Type B pancreatic cell (in vitro differentiated cells): ENCODE measurements at regions not wholly inside any gene's neighbourhood (a gene's known extent, or its start where the extent isn't known, plus 50 kb on each side); places are given as distances from the start of the nearest gene placed in this dataset.
"Not testable (repeated sequence)": the region's sequence is repeated elsewhere in the genome, so short reads cannot be mapped to it uniquely, and the experiment has no call there.

Experiments
- DNase-seq: peaks from one replicate; pipeline ENCODE4 v3.0.0; 2021; ENCODE audit warnings: mixed read lengths; ENCODE audit not compliant: unreplicated experiment; ENCODE audit errors: extremely low spot score
- H3K27ac Mint-ChIP-seq: 2 replicates; pipeline ENCODE4 v1.8.0; 2021; ENCODE audit warnings: mild to moderate bottlenecking, mixed read lengths
- H3K27me3 Mint-ChIP-seq: 2 replicates; pipeline ENCODE4 v1.8.0; 2021; ENCODE audit warnings: mixed read lengths
- H3K36me3 Mint-ChIP-seq: 2 replicates; pipeline ENCODE4 v1.8.0; 2021; ENCODE audit warnings: mixed read lengths
- H3K4me1 Mint-ChIP-seq: one replicate; pipeline ENCODE4 v1.8.0; 2021; ENCODE audit warnings: mixed read lengths; ENCODE audit not compliant: unreplicated experiment
- H3K4me3 Mint-ChIP-seq: 2 replicates; pipeline ENCODE4 v1.8.0; 2021; ENCODE audit warnings: mild to moderate bottlenecking, mixed read lengths
- H3K9me3 Mint-ChIP-seq: 2 replicates; pipeline ENCODE4 v1.8.0; 2021; ENCODE audit warnings: mixed read lengths
- CTCF ChIP-seq: fragments of 200-600 bp; sonication (generic); conservative IDR thresholded peaks from 2 replicates; pipeline ENCODE4 v1.5.0; 2021; ENCODE audit warnings: antibody characterized with exemption, mild to moderate bottlenecking

- Mint-ChIP-seq H3K27ac (no peak overlapping the region), H3K4me1 (peaks cover 19% of the 10 kb centered on the region), H3K36me3 (no peaks in the 10 kb centered on the region), H3K4me3 (no peak overlapping the region), H3K9me3 (peaks cover 5% of the 10 kb centered on the region), H3K27me3 (peaks cover 32% of the 10 kb centered on the region)
- no peak for TF ChIP-seq CTCF
- DNase-seq, result peak; percentile 49
Observed at GRCh38 chr22:44571566-44572413, 73.8 kb upstream of the RTL6 start.

- no peak for TF ChIP-seq CTCF
- H3K9me3 Mint-ChIP-seq, result peaks cover 8% of the 10 kb centered on the region
- H3K4me3 Mint-ChIP-seq, result no peak overlapping the region
- peaks cover 19% of the 10 kb centered on the region for H3K4me1 Mint-ChIP-seq
- H3K27me3 Mint-ChIP-seq, result peaks cover 26% of the 10 kb centered on the region
- no peaks in the 10 kb centered on the region for H3K36me3 Mint-ChIP-seq
- DNase-seq, result peak; percentile 62
- H3K27ac Mint-ChIP-seq, result no peak overlapping the region
Observed at GRCh38 chr22:44570476-44571445, 72.7 kb upstream of the RTL6 start.

- H3K36me3 Mint-ChIP-seq, result no peaks in the 10 kb centered on the region
- peaks cover 16% of the 10 kb centered on the region for H3K27me3 Mint-ChIP-seq
- DNase-seq, result peak; percentile 34
- H3K27ac Mint-ChIP-seq, result no peak overlapping the region
- H3K4me3 Mint-ChIP-seq, result no peak overlapping the region
- peaks cover 10% of the 10 kb centered on the region for H3K9me3 Mint-ChIP-seq
- TF ChIP-seq CTCF, result no peak
- peaks cover 10% of the 10 kb centered on the region for H3K4me1 Mint-ChIP-seq
Observed at GRCh38 chr22:44569561-44569991, 71.5 kb upstream of the RTL6 start.

GRCh38 chr22:44567846-44568493 lies 69.9 kb upstream of the RTL6 start:
- Mint-ChIP-seq H3K36me3 (no peaks in the 10 kb centered on the region), H3K27ac (no peak overlapping the region), H3K4me3 (no peak overlapping the region), H3K9me3 (peaks cover 10% of the 10 kb centered on the region), H3K27me3 (peaks cover 8% of the 10 kb centered on the region), H3K4me1 (peaks cover 7% of the 10 kb centered on the region)
- peak; percentile 65 for TF ChIP-seq CTCF
- peak; percentile 36 for DNase-seq

- H3K27ac Mint-ChIP-seq, H3K4me1 Mint-ChIP-seq, H3K36me3 Mint-ChIP-seq, H3K9me3 Mint-ChIP-seq, H3K27me3 Mint-ChIP-seq, H3K4me3 Mint-ChIP-seq: not testable (repeated sequence)
- DNase-seq, result peak; percentile 15
Observed at GRCh38 chr22:44567378-44567841, 69.4 kb upstream of the RTL6 start.
